ACC112 (cell line): ENCODE measurements at regions not wholly inside any gene's neighbourhood (a gene's known extent, or its start where the extent isn't known, plus 50 kb on each side); places are given as distances from the start of the nearest gene placed in this dataset.

Experiments used
- H2AFZ ChIP-seq: fragments of 200-600 bp; sonication (generic); one replicate; pipeline ENCODE4 v1.6.0; 2017; ENCODE audit warnings: antibody characterized with exemption, low read length; ENCODE audit not compliant: unreplicated experiment
- H3K27ac ChIP-seq: fragments of 200-600 bp; sonication (generic); 2 replicates; pipeline ENCODE4 v1.5.1; 2014; ENCODE audit warnings: low read depth, mild to moderate bottlenecking, antibody characterized with exemption, low read length, moderate library complexity
- H3K27me3 ChIP-seq: fragments of 200-600 bp; sonication (generic); 2 replicates; pipeline ENCODE4 v1.6.1; 2014; ENCODE audit warnings: mild to moderate bottlenecking, antibody characterized with exemption, low read length, moderate library complexity, mixed read lengths; ENCODE audit not compliant: insufficient read depth
- H3K36me3 ChIP-seq: fragments of 200-600 bp; sonication (generic); 2 replicates; pipeline ENCODE4 v1.6.1; 2016; ENCODE audit warnings: mild to moderate bottlenecking, antibody characterized with exemption, low read length, moderate library complexity, mixed read lengths; ENCODE audit not compliant: insufficient read depth
- H3K4me1 ChIP-seq: fragments of 200-600 bp; sonication (generic); one replicate; pipeline ENCODE4 v1.6.1; 2016; ENCODE audit warnings: low read length, mixed read lengths; ENCODE audit not compliant: insufficient read depth, unreplicated experiment, control insufficient read depth
- H3K4me3 ChIP-seq: fragments of 200-600 bp; sonication (generic); 2 replicates; pipeline ENCODE4 v1.5.1; 2014; ENCODE audit warnings: mild to moderate bottlenecking, low read depth, low read length
- H3K79me2 ChIP-seq: fragments of 200-600 bp; sonication (generic); one replicate; pipeline ENCODE4 v1.6.0; 2016; ENCODE audit warnings: low read length; ENCODE audit not compliant: control insufficient read depth, unreplicated experiment, insufficient read depth

DNA sequence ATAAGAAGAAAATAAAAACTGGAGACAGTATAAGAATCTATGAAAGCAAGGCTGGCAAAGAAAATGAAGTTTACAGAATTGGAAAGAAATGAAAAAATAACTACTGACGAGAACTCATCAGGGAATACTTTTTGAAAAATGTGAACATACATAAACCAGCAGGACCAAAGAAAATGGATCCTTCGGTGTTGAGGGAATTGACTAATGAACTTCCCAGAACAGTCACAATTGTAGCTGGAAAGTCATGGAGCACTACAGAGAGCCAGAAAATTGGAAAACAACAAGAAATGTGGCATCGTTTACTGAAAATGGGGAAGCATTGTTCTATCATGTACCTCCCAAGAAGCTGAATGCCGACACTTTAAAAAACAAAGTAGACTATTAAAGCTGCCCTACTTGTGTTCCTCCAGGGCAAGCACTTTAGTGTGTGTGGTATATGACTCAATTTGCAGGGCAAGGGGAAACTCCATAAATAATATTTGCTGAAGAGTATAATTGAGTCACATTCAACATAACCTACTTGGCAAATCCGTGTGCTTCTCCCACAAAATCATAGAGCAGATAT is 1221.6 kb upstream of the NRXN1 start:
- Histone ChIP-seq H3K4me1 (peaks cover 4% of the 10 kb centered on the region), H3K79me2 (no peaks in the 10 kb centered on the region), H3K4me3 (peak overlapping the region; percentile 56), H3K36me3 (no peaks in the 10 kb centered on the region), H3K27me3 (no peaks in the 10 kb centered on the region), H2AFZ (peak overlapping the region; percentile 87), H3K27ac (no peak overlapping the region)

DNA sequence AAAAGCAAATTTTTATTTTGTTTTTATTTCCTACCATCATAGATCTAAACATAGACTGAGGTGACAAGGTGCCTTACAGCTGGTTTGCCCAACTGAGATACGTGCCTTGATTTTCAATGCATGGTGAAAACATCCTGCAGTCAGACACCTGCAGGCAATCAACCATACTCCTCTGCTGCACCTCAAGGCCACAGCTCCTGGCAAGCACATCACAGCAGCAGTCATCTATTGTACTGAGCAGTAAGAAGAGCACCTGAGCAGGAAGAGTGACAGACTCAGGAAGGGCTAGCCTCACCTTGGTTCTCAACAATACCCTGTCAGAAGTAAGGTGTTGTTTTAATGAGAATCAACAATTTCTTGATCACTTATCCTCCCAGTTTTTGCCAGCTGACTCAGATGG is 1206.8 kb upstream of the NRXN1 start:
- Histone ChIP-seq H3K36me3 (no peaks in the 10 kb centered on the region), H3K27me3 (no peaks in the 10 kb centered on the region), H2AFZ (no peak overlapping the region), H3K79me2 (no peaks in the 10 kb centered on the region), H3K27ac (no peak overlapping the region), H3K4me1 (no peaks in the 10 kb centered on the region), H3K4me3 (no peak overlapping the region)

DNA sequence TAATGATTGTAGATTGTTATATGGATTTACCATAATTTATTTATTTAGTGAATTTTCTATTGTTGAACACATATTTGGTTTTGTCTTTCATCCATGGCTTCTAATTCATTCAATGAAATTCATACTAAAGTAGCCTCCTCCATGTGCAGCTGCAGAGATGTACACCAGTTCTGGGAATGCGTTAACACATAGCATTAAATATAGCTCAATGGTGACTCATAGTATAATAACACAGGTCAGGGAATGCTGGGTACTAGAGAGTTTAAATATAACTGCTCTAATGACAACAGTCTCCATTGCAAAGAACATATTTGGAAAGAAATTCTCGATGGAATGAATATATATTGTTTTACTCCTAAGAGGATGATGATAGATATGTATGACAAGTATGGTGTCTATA is 1190.2 kb upstream of the NRXN1 start:
- Histone ChIP-seq H2AFZ (no peak overlapping the region), H3K27me3 (no peaks in the 10 kb centered on the region), H3K79me2 (no peaks in the 10 kb centered on the region), H3K4me3 (no peak overlapping the region), H3K27ac (no peak overlapping the region), H3K36me3 (no peaks in the 10 kb centered on the region), H3K4me1 (no peaks in the 10 kb centered on the region)

DNA sequence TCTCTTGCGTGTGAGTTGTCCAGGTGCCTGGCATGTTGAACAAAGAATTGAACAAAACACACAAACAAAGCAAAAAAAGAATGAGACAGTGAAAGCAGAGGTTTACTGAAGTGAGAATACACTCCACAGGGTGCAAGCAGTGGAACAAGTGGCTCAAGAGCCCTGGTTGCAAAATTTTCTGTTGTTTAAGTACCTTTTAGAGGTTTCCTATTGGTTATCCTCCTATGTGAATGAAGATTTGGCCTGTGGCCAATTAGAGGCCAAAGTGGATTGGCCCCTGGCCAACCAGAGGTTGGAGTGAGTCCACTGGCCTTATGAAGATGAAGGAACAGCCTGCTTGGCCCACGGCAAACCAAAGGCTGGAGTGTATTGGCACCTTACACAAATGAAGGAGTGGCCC is 1188.5 kb upstream of the NRXN1 start:
- no peaks in the 10 kb centered on the region for H3K4me1 ChIP-seq
- no peak overlapping the region for H3K4me3 ChIP-seq
- no peaks in the 10 kb centered on the region for H3K79me2 ChIP-seq
- no peak overlapping the region for H2AFZ ChIP-seq
- H3K27me3 ChIP-seq = no peaks in the 10 kb centered on the region
- H3K36me3 ChIP-seq = no peaks in the 10 kb centered on the region
- no peak overlapping the region for H3K27ac ChIP-seq

DNA sequence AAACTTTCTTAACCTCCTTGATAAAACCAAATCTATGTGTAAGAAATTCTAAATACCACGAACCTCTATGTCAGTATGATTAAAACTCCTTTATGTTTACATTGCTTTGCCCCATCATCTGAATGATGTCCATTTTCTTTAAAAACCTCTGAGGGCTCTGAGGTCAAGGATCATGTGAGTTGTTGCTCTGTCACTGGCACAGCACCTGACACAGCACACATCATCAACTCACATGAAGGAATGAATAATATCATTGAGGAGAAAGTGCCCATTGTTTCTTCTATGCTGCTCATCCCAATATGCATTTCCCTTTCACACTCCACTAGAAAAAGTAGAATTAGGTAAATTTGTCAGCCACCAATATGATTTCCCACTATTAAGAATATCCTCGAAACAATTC is 1178.7 kb upstream of the NRXN1 start:
- no peak overlapping the region for H2AFZ ChIP-seq

DNA sequence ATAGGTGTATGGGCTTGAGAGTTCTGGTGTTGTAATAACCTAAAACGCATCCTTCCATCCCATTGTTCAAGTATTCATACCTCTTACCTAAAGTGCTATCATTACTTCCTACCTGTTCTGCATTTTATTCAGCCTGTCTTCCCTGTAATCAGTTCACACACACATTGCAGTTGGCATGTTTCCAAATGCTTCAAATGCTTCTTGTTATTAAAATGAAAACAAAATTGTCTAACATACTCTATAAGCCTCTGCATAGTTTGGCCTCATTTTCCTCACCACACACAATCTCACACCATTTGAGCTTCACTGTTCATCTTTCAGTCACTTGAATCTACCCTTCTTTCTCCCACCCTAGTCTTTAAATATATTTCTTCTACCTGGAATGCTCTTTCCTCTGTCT is 1178.2 kb upstream of the NRXN1 start:
- no peaks in the 10 kb centered on the region for H3K4me1 ChIP-seq
- H3K36me3 ChIP-seq = no peaks in the 10 kb centered on the region
- no peaks in the 10 kb centered on the region for H3K79me2 ChIP-seq
- H3K27me3 ChIP-seq = no peaks in the 10 kb centered on the region
- H3K27ac ChIP-seq = no peak overlapping the region
- no peak overlapping the region for H2AFZ ChIP-seq
- H3K4me3 ChIP-seq = no peak overlapping the region

More for the DNA sequence above, 1178.7 kb upstream of the NRXN1 start:
- no peaks in the 10 kb centered on the region for H3K27me3 ChIP-seq
- H3K36me3 ChIP-seq = no peaks in the 10 kb centered on the region
- no peak overlapping the region for H3K4me3 ChIP-seq
- no peaks in the 10 kb centered on the region for H3K4me1 ChIP-seq
- no peaks in the 10 kb centered on the region for H3K79me2 ChIP-seq
- no peak overlapping the region for H3K27ac ChIP-seq

DNA sequence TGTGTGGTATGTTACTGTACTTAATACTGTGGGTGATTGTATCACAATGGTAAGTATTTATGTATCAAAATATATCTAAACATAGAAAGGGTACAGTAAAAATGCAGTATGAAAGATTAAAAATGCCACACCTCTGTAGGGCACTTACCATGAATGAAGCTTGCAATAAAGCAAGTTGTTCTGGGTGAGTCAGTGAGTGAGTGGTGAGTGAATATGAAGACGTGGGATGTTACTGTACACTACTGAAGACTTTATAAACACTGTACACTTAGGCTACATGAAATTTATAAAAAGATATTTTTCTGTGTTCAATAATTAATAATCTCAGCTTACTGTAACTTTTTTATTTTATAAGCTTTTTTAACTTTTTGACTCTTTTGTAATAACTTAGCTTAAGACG is 1162.4 kb upstream of the NRXN1 start:
- no peak overlapping the region for H3K27ac ChIP-seq
- H3K36me3 ChIP-seq = no peaks in the 10 kb centered on the region
- no peaks in the 10 kb centered on the region for H3K27me3 ChIP-seq
- H3K79me2 ChIP-seq = no peaks in the 10 kb centered on the region
- H2AFZ ChIP-seq = no peak overlapping the region
- H3K4me3 ChIP-seq = no peak overlapping the region
- no peaks in the 10 kb centered on the region for H3K4me1 ChIP-seq

DNA sequence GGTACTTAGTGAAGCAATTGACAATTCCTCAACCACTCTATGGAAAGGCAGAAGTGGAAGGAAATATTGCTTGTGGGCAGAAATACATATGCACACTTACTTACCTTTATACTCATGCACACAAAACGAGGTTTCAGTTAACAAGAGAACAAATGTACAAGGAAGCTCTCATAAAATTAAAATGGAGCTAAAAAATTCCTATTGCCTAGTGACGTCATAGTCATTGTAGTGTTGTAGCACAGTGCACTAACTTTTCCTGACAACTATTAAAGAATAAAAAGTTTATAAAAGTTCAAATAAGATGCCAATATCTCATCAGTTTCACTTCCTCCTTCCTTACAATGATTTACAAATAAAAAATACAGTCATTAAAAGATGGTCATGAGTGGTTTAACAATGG is 1161.9 kb upstream of the NRXN1 start:
- no peak overlapping the region for H3K27ac ChIP-seq
- H3K36me3 ChIP-seq = no peaks in the 10 kb centered on the region
- H3K4me3 ChIP-seq = no peak overlapping the region
- H3K4me1 ChIP-seq = no peaks in the 10 kb centered on the region
- H3K27me3 ChIP-seq = no peaks in the 10 kb centered on the region
- H2AFZ ChIP-seq = no peak overlapping the region
- H3K79me2 ChIP-seq = no peaks in the 10 kb centered on the region

DNA sequence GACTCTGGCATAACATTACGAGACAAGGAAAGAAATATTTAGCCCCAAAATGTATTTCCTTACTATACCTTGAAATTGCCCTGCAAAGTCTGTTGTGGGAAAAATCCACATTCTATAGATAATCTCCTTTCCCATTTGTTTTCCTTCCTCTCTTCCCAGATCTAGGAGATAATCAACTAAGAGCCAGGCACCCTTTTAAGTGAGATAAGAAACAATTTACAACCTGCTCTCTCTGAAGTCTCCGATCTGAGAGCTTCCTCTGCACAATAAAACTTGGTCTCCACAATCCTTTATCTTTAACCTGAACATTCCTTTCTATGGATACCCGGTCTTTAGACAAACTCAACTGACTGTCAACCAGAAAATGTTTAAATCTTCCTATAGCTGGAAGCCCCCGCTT is 1160.7 kb upstream of the NRXN1 start:
- Histone ChIP-seq H2AFZ (no peak overlapping the region), H3K27ac (no peak overlapping the region), H3K79me2 (no peaks in the 10 kb centered on the region), H3K36me3 (no peaks in the 10 kb centered on the region), H3K4me3 (no peak overlapping the region), H3K27me3 (no peaks in the 10 kb centered on the region), H3K4me1 (no peaks in the 10 kb centered on the region)

DNA sequence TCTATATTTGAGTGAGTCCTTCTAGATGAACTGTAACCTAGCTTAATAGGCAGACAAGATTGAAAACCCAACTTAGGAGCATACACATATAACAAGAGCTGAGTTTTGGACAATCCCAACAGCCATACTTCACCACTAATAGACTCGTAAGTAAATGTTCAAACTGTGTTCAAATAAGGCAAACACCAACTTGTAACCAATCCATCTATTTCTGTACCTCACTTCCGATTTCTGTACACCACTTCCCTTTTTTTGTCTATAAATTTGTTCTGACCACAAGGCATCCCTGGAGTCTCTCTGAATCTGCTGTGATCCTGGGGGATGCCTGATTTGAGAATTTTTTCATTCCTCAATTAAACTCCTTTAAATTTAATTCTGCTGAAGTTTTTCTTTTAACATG is 1149.1 kb upstream of the NRXN1 start:
- Histone ChIP-seq H2AFZ (no peak overlapping the region), H3K36me3 (no peaks in the 10 kb centered on the region), H3K4me3 (no peak overlapping the region), H3K4me1 (no peaks in the 10 kb centered on the region), H3K27ac (no peak overlapping the region), H3K27me3 (no peaks in the 10 kb centered on the region), H3K79me2 (no peaks in the 10 kb centered on the region)

DNA sequence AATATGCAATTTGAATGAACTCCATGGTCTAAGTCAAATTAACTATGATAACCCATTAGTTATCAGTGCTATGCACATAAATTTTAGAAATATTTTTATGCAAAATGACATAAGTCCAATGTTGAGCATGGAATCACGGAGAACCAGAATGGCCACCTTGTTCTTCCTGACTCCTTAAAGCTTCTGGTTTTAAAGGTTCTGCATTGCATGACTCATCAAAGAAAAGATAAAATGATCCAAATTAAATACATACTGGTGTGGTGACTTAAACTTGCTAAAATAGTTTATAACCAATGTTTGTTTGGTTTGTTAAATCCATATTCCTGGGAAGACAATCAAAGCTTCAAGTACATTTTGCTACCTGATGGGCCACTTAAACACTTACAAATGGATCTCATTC is 1146.9 kb upstream of the NRXN1 start:
- no peaks in the 10 kb centered on the region for H3K4me1 ChIP-seq
- H3K27me3 ChIP-seq = no peaks in the 10 kb centered on the region
- H3K79me2 ChIP-seq = no peaks in the 10 kb centered on the region
- no peak overlapping the region for H2AFZ ChIP-seq
- H3K36me3 ChIP-seq = no peaks in the 10 kb centered on the region
- H3K4me3 ChIP-seq = no peak overlapping the region
- no peak overlapping the region for H3K27ac ChIP-seq
